ENCODE measurements at regions not wholly inside any gene's neighbourhood (a gene's known extent, or its start where the extent isn't known, plus 50 kb on each side); places are given as distances from the start of the nearest gene placed in this dataset.
"Not testable (repeated sequence)": the region's sequence is repeated elsewhere in the genome, so short reads cannot be mapped to it uniquely, and the experiment has no call there.

- H3K27ac ChIP-seq (ENCODE audit: low read length); ATAC-seq; intact Hi-C loops (cut with DNase I); H3K27me3 ChIP-seq (ENCODE audit: control insufficient read depth, insufficient read depth); H3K4me1 ChIP-seq (ENCODE audit: control insufficient read depth, insufficient read depth, low read length); H3K9me3 ChIP-seq (ENCODE audit: control insufficient read depth, low read length); H3K4me3 ChIP-seq (ENCODE audit: low read length): not testable (repeated sequence)
- 97% methylated on average over 34 of the region's 34 CpGs for WGBS
- DNase-seq: peak in 1 of 3 donors; percentile 49
Measured at GRCh38 chrX:133483771-133484170, 68.5 kb upstream of the GPC4 start.

- H3K4me1 ChIP-seq (ENCODE audit: control insufficient read depth, insufficient read depth, low read length): no peaks in the 10 kb centered on the region
- H3K27ac ChIP-seq (ENCODE audit: low read length): no peak overlapping the region
- WGBS: 75% methylated on average over 7 of the region's 7 CpGs
- intact Hi-C loops (cut with DNase I): no loop called here
- H3K9me3 ChIP-seq (ENCODE audit: control insufficient read depth, low read length): no peaks in the 10 kb centered on the region
- H3K4me3 ChIP-seq (ENCODE audit: low read length): no peak overlapping the region
- ATAC-seq: no peak
- H3K27me3 ChIP-seq (ENCODE audit: control insufficient read depth, insufficient read depth): no peaks in the 10 kb centered on the region
- DNase-seq: peak in 1 of 3 donors; percentile 18
Measured at GRCh38 chrX:133482056-133482952, 67.0 kb upstream of the GPC4 start.

- intact Hi-C loops (cut with DNase I): no loop called here
- ATAC-seq (no peak), DNase-seq (no peak)
- H3K27ac ChIP-seq (ENCODE audit: low read length): no peak overlapping the region
- no peaks in the 10 kb centered on the region for H3K9me3 ChIP-seq (ENCODE audit: control insufficient read depth, low read length)
- no peak overlapping the region for H3K4me3 ChIP-seq (ENCODE audit: low read length)
- WGBS: 85% methylated on average over 4 of the region's 4 CpGs
- no peaks in the 10 kb centered on the region for H3K4me1 ChIP-seq (ENCODE audit: control insufficient read depth, insufficient read depth, low read length)
- H3K27me3 ChIP-seq (ENCODE audit: control insufficient read depth, insufficient read depth): no peaks in the 10 kb centered on the region
Measured at GRCh38 chrX:133477986-133478385, 62.7 kb upstream of the GPC4 start.

- WGBS: 64% methylated on average over 1 of the region's 1 CpG
- H3K4me1 ChIP-seq (ENCODE audit: control insufficient read depth, insufficient read depth, low read length): no peaks in the 10 kb centered on the region
- DNase-seq (peak in 1 of 3 donors; percentile 39), ATAC-seq (peak in 1 of 2 donors; percentile 55)
- H3K4me3 ChIP-seq (ENCODE audit: low read length): no peak overlapping the region
- intact Hi-C loops (cut with DNase I): no loop called here
- no peaks in the 10 kb centered on the region for H3K9me3 ChIP-seq (ENCODE audit: control insufficient read depth, low read length)
- H3K27me3 ChIP-seq (ENCODE audit: control insufficient read depth, insufficient read depth): no peaks in the 10 kb centered on the region
- H3K27ac ChIP-seq (ENCODE audit: low read length): peak overlapping the region; percentile 10
Measured at GRCh38 chrX:133475953-133476352, 60.7 kb upstream of the GPC4 start.

- ATAC-seq (peak in 1 of 2 donors; percentile 76), DNase-seq (peak in 1 of 3 donors; percentile 39)
- Histone ChIP-seq H3K4me3 (ENCODE audit: low read length) (no peak overlapping the region), H3K4me1 (ENCODE audit: control insufficient read depth, insufficient read depth, low read length) (no peaks in the 10 kb centered on the region), H3K9me3 (ENCODE audit: control insufficient read depth, low read length) (no peaks in the 10 kb centered on the region), H3K27me3 (ENCODE audit: control insufficient read depth, insufficient read depth) (no peaks in the 10 kb centered on the region), H3K27ac (ENCODE audit: low read length) (no peak overlapping the region)
- intact Hi-C loops (cut with DNase I): no loop called here
- 52% methylated on average over 1 of the region's 1 CpG for WGBS
Measured at GRCh38 chrX:133475521-133475920, 60.2 kb upstream of the GPC4 start.

- no peaks in the 10 kb centered on the region for H3K4me1 ChIP-seq (ENCODE audit: control insufficient read depth, insufficient read depth, low read length)
- DNase-seq (no peak), ATAC-seq (no peak)
- 64% methylated on average over 4 of the region's 4 CpGs for WGBS
- H3K27me3 ChIP-seq (ENCODE audit: control insufficient read depth, insufficient read depth): no peaks in the 10 kb centered on the region
- H3K27ac ChIP-seq (ENCODE audit: low read length): no peak overlapping the region
- H3K4me3 ChIP-seq (ENCODE audit: low read length): no peak overlapping the region
- no peaks in the 10 kb centered on the region for H3K9me3 ChIP-seq (ENCODE audit: control insufficient read depth, low read length)
- intact Hi-C loops (cut with DNase I): no loop called here
Measured at GRCh38 chrX:133474574-133474973, 59.3 kb upstream of the GPC4 start.

GRCh38 chrX:133473451-133473850, 58.2 kb upstream of the GPC4 start:
- intact Hi-C loops (cut with DNase I): no loop called here
- Histone ChIP-seq H3K27ac (ENCODE audit: low read length) (no peak overlapping the region), H3K4me1 (ENCODE audit: control insufficient read depth, insufficient read depth, low read length) (no peaks in the 10 kb centered on the region), H3K4me3 (ENCODE audit: low read length) (no peak overlapping the region), H3K27me3 (ENCODE audit: control insufficient read depth, insufficient read depth) (no peaks in the 10 kb centered on the region), H3K9me3 (ENCODE audit: control insufficient read depth, low read length) (no peaks in the 10 kb centered on the region)
- DNase-seq: no peak
- no peak for ATAC-seq

GRCh38 chrX:133468051-133468450, 52.8 kb upstream of the GPC4 start:
- DNase-seq: no peak
- Histone ChIP-seq H3K4me3 (ENCODE audit: low read length) (no peak overlapping the region), H3K4me1 (ENCODE audit: control insufficient read depth, insufficient read depth, low read length) (no peaks in the 10 kb centered on the region), H3K9me3 (ENCODE audit: control insufficient read depth, low read length) (no peaks in the 10 kb centered on the region), H3K27ac (ENCODE audit: low read length) (no peak overlapping the region), H3K27me3 (ENCODE audit: control insufficient read depth, insufficient read depth) (no peaks in the 10 kb centered on the region)
- ATAC-seq: no peak
- intact Hi-C loops (cut with DNase I): no loop called here
- WGBS: 64% methylated on average over 3 of the region's 3 CpGs

- DNase-seq: no peak
- H3K9me3 ChIP-seq (ENCODE audit: control insufficient read depth, low read length): no peaks in the 10 kb centered on the region
- WGBS: 88% methylated on average over 1 of the region's 1 CpG
- no peaks in the 10 kb centered on the region for H3K27me3 ChIP-seq (ENCODE audit: control insufficient read depth, insufficient read depth)
- no peak for ATAC-seq
- H3K4me3 ChIP-seq (ENCODE audit: low read length): no peak overlapping the region
- no peak overlapping the region for H3K27ac ChIP-seq (ENCODE audit: low read length)
- intact Hi-C loops (cut with DNase I): no loop called here
- H3K4me1 ChIP-seq (ENCODE audit: control insufficient read depth, insufficient read depth, low read length): no peaks in the 10 kb centered on the region
Measured at GRCh38 chrX:133465254-133465653, 50.0 kb upstream of the GPC4 start.
